ENCODE measurements at regions not wholly inside any gene's neighbourhood (a gene's known extent, or its start where the extent isn't known, plus 50 kb on each side); places are given as distances from the start of the nearest gene placed in this dataset.

- DNase-seq (ENCODE audit: low read depth): no peak
Measured at GRCh38 chr5:153005711-153006110, 484.8 kb upstream of the GRIA1 start.

- no peak for DNase-seq (ENCODE audit: low read depth)
Measured at GRCh38 chr5:153006681-153007080, 483.8 kb upstream of the GRIA1 start.

- DNase-seq (ENCODE audit: low read depth): no peak
Measured at GRCh38 chr5:153014194-153014593, 476.3 kb upstream of the GRIA1 start.

GRCh38 chr5:153018121-153018520, 472.3 kb upstream of the GRIA1 start:
- no peak for DNase-seq (ENCODE audit: low read depth)

- DNase-seq (ENCODE audit: low read depth): no peak
Measured at GRCh38 chr5:153030755-153031725, 459.4 kb upstream of the GRIA1 start.

- DNase-seq (ENCODE audit: low read depth): no peak
Measured at GRCh38 chr5:153039501-153039900, 451.0 kb upstream of the GRIA1 start.

GRCh38 chr5:153043886-153044285, 446.6 kb upstream of the GRIA1 start:
- no peak for DNase-seq (ENCODE audit: low read depth)

GRCh38 chr5:153050496-153051179, 439.8 kb upstream of the GRIA1 start:
- no peak for DNase-seq (ENCODE audit: low read depth)

- DNase-seq (ENCODE audit: low read depth): no peak
Measured at GRCh38 chr5:153066281-153066680, 424.2 kb upstream of the GRIA1 start.

GRCh38 chr5:153067869-153068268, 422.6 kb upstream of the GRIA1 start:
- DNase-seq (ENCODE audit: low read depth): no peak

- DNase-seq (ENCODE audit: low read depth): no peak
Measured at GRCh38 chr5:153079396-153079795, 411.1 kb upstream of the GRIA1 start.

GRCh38 chr5:153080940-153081339, 409.5 kb upstream of the GRIA1 start:
- no peak for DNase-seq (ENCODE audit: low read depth)

GRCh38 chr5:153081385-153081784, 409.1 kb upstream of the GRIA1 start:
- no peak for DNase-seq (ENCODE audit: low read depth)

GRCh38 chr5:153084511-153084910, 406.0 kb upstream of the GRIA1 start:
- no peak for DNase-seq (ENCODE audit: low read depth)

GRCh38 chr5:153086486-153086885, 404.0 kb upstream of the GRIA1 start:
- no peak for DNase-seq (ENCODE audit: low read depth)

GRCh38 chr5:153088538-153088937, 401.9 kb upstream of the GRIA1 start:
- DNase-seq (ENCODE audit: low read depth): no peak

- DNase-seq (ENCODE audit: low read depth): no peak
Measured at GRCh38 chr5:153094333-153094732, 396.1 kb upstream of the GRIA1 start.

- no peak for DNase-seq (ENCODE audit: low read depth)
Measured at GRCh38 chr5:153096381-153096780, 394.1 kb upstream of the GRIA1 start.

GRCh38 chr5:153099328-153099727, 391.1 kb upstream of the GRIA1 start:
- no peak for DNase-seq (ENCODE audit: low read depth)

GRCh38 chr5:153101235-153102180, 389.0 kb upstream of the GRIA1 start:
- DNase-seq (ENCODE audit: low read depth): no peak

GRCh38 chr5:153116916-153117315, 373.6 kb upstream of the GRIA1 start:
- DNase-seq (ENCODE audit: low read depth): no peak

GRCh38 chr5:153118018-153118417, 372.5 kb upstream of the GRIA1 start:
- DNase-seq (ENCODE audit: low read depth): no peak

Measured in stimulated activated CD8-positive, alpha-beta memory T cell treated with anti-CD3 and anti-CD28 coated beads, Interleukin-4, amount 100 ng/mL, for 24 hours (primary cell).